Neural cell (in vitro differentiated cells): ENCODE measurements at regions not wholly inside any gene's neighbourhood (a gene's known extent, or its start where the extent isn't known, plus 50 kb on each side); places are given as distances from the start of the nearest gene placed in this dataset.

Experiments
- H2AFZ ChIP-seq: fragments of 200-600, 300-800 bp; sonication (generic), shearing (Covaris generic); 2 replicates; pipeline ENCODE4 v1.6.0; 2014; ENCODE audit warnings: low read depth, mild to moderate bottlenecking, antibody characterized with exemption, low read length, moderate library complexity
- H3F3A ChIP-seq: fragments of 200-600 bp; shearing (Covaris generic); 2 replicates; pipeline ENCODE4 v1.6.1; 2016; ENCODE audit warnings: mild to moderate bottlenecking, moderate library complexity, mixed read lengths, antibody characterized with exemption, low read length; ENCODE audit not compliant: insufficient read depth, poor library complexity, severe bottlenecking
- H3K27ac ChIP-seq: fragments of 200-600, 300-800 bp; sonication (generic), shearing (Covaris generic); 2 replicates; pipeline ENCODE4 v1.5.1; 2014; ENCODE audit warnings: mild to moderate bottlenecking, low read length, moderate library complexity
- H3K27me3 ChIP-seq: fragments of 300-800, 200-600 bp; sonication (generic), shearing (Covaris generic); 2 replicates; pipeline ENCODE4 v1.6.0; 2014; ENCODE audit warnings: mild to moderate bottlenecking, low read depth, low read length, moderate library complexity; ENCODE audit not compliant: insufficient read depth
- H3K36me3 ChIP-seq: fragments of 300-800, 200-600 bp; sonication (generic), shearing (Covaris generic); 2 replicates; pipeline ENCODE4 v1.5.1; 2014; ENCODE audit warnings: mild to moderate bottlenecking, antibody characterized with exemption, low read length, moderate library complexity; ENCODE audit not compliant: insufficient read depth
- H3K4me2 ChIP-seq: fragments of 300-800, 200-600 bp; sonication (generic), shearing (Covaris generic); 2 replicates; pipeline ENCODE4 v1.6.0; 2014; ENCODE audit warnings: mild to moderate bottlenecking, low read length
- H3K4me3 ChIP-seq: fragments of 300-800, 200-600 bp; sonication (generic), shearing (Covaris generic); 2 replicates; pipeline ENCODE4 v1.5.1; 2014; ENCODE audit warnings: mild to moderate bottlenecking, low read length, moderate library complexity
- H3K79me2 ChIP-seq: fragments of 200-600 bp; shearing (Covaris generic); replicated peaks from 2 replicates; pipeline ENCODE4 v1.6.0; 2014; ENCODE audit warnings: mild to moderate bottlenecking, low read length, moderate library complexity; ENCODE audit not compliant: insufficient read depth
- H3K9ac ChIP-seq: fragments of 300-800, 200-600 bp; sonication (generic), shearing (Covaris generic); 2 replicates; pipeline ENCODE4 v1.6.1; 2016; ENCODE audit warnings: mild to moderate bottlenecking, low read length, mixed read lengths
- H3K9me2 ChIP-seq: fragments of 200-600 bp; shearing (Covaris generic); 2 replicates; pipeline ENCODE4 v1.6.1; 2016; ENCODE audit warnings: mild to moderate bottlenecking, low read length, mixed read lengths; ENCODE audit not compliant: insufficient read depth
- H3K9me3 ChIP-seq: fragments of 200-600, 300-800 bp; sonication (generic), shearing (Covaris generic); 2 replicates; pipeline ENCODE4 v1.6.1; 2016; ENCODE audit warnings: mild to moderate bottlenecking, mixed run types, low read length, moderate library complexity, mixed read lengths
- H4K20me1 ChIP-seq: fragments of 200-600 bp; shearing (Covaris generic); 2 replicates; pipeline ENCODE4 v1.6.1; 2016; ENCODE audit warnings: mild to moderate bottlenecking, mixed run types; ENCODE audit not compliant: insufficient read depth
- EP300 ChIP-seq: fragments of 450-650 bp; conservative IDR thresholded peaks from 2 replicates; pipeline ENCODE4 v1.6.1; 2014; ENCODE audit warnings: antibody characterized with exemption, mild to moderate bottlenecking, moderate library complexity; ENCODE audit not compliant: poor library complexity, severe bottlenecking
- EZH2 ChIP-seq: fragments of 200-600, 300-800 bp; shearing (Covaris generic), sonication (generic); IDR thresholded peaks from 2 replicates; pipeline ENCODE4 v1.6.1; 2014; ENCODE audit warnings: antibody characterized with exemption, low read length, borderline replicate concordance, mild to moderate bottlenecking; ENCODE audit not compliant: insufficient read depth, poor library complexity, severe bottlenecking
- MXI1 ChIP-seq: fragments of 450-650 bp; conservative IDR thresholded peaks from 2 replicates; pipeline ENCODE4 v1.6.1; 2014; ENCODE audit warnings: antibody characterized with exemption, mild to moderate bottlenecking; ENCODE audit not compliant: poor library complexity, severe bottlenecking
- POLR2AphosphoS5 ChIP-seq: IDR thresholded peaks from 2 replicates; pipeline ENCODE4 v1.6.1; 2012
- RAD21 ChIP-seq: fragments of 450-650 bp; conservative IDR thresholded peaks from 2 replicates; pipeline ENCODE4 v1.6.1; 2014; ENCODE audit warnings: antibody characterized with exemption, mild to moderate bottlenecking, moderate library complexity
- SMC3 ChIP-seq: fragments of 450-650 bp; conservative IDR thresholded peaks from 2 replicates; pipeline ENCODE4 v1.6.1; 2014; ENCODE audit warnings: antibody characterized with exemption, mild to moderate bottlenecking, moderate library complexity; ENCODE audit not compliant: poor library complexity
- TAF1 ChIP-seq: IDR thresholded peaks from 2 replicates; pipeline ENCODE4 v1.6.1; 2012; ENCODE audit warnings: low read depth
- TF ChIP-seq, protein P1 (sequence below): IDR thresholded peaks from 2 replicates; pipeline ENCODE4 v1.6.1; 2012; ENCODE audit warnings: borderline replicate concordance
- TF ChIP-seq, protein P2 (sequence below): fragments of 450-650 bp; IDR thresholded peaks from 2 replicates; pipeline ENCODE4 v1.5.1; 2014; ENCODE audit warnings: antibody characterized with exemption, mild to moderate bottlenecking, moderate library complexity; ENCODE audit not compliant: poor library complexity, severe bottlenecking

DNA sequence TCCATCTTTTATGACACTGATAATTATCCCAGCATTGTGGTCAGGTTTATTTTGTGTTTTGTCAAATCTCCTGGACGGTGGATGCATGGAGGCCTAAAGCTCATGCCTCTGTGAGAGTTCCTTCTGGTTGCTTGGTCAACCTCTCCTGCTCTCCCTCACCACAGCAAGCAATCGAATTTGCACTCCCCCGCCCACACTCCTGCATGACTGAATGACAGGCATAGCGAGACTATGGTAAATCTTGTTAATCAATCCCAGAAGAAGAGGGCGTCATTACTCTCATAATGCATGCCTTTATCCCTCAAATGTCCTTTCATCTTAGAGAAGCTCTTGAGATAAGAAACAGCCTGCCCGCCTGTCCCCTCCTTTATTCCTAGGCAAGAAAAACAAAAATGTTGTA lies 1215.0 kb upstream of the CDH9 start:
- Histone ChIP-seq H3F3A (no peaks in the 10 kb centered on the region), H2AFZ (no peak overlapping the region), H3K4me2 (no peak overlapping the region), H4K20me1 (no peaks in the 10 kb centered on the region), H3K27me3 (no peaks in the 10 kb centered on the region), H3K9me3 (no peaks in the 10 kb centered on the region), H3K79me2 (no peaks in the 10 kb centered on the region), H3K27ac (no peak overlapping the region), H3K9me2 (no peaks in the 10 kb centered on the region), H3K9ac (no peak overlapping the region), H3K4me3 (no peak overlapping the region), H3K36me3 (no peaks in the 10 kb centered on the region)
- TF ChIP-seq, protein P1, sequence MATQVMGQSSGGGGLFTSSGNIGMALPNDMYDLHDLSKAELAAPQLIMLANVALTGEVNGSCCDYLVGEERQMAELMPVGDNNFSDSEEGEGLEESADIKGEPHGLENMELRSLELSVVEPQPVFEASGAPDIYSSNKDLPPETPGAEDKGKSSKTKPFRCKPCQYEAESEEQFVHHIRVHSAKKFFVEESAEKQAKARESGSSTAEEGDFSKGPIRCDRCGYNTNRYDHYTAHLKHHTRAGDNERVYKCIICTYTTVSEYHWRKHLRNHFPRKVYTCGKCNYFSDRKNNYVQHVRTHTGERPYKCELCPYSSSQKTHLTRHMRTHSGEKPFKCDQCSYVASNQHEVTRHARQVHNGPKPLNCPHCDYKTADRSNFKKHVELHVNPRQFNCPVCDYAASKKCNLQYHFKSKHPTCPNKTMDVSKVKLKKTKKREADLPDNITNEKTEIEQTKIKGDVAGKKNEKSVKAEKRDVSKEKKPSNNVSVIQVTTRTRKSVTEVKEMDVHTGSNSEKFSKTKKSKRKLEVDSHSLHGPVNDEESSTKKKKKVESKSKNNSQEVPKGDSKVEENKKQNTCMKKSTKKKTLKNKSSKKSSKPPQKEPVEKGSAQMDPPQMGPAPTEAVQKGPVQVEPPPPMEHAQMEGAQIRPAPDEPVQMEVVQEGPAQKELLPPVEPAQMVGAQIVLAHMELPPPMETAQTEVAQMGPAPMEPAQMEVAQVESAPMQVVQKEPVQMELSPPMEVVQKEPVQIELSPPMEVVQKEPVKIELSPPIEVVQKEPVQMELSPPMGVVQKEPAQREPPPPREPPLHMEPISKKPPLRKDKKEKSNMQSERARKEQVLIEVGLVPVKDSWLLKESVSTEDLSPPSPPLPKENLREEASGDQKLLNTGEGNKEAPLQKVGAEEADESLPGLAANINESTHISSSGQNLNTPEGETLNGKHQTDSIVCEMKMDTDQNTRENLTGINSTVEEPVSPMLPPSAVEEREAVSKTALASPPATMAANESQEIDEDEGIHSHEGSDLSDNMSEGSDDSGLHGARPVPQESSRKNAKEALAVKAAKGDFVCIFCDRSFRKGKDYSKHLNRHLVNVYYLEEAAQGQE, result no peak
- no peak for TF ChIP-seq RAD21
- no peak for TF ChIP-seq MXI1
- TF ChIP-seq SMC3, result no peak
- TF ChIP-seq, protein P2, sequence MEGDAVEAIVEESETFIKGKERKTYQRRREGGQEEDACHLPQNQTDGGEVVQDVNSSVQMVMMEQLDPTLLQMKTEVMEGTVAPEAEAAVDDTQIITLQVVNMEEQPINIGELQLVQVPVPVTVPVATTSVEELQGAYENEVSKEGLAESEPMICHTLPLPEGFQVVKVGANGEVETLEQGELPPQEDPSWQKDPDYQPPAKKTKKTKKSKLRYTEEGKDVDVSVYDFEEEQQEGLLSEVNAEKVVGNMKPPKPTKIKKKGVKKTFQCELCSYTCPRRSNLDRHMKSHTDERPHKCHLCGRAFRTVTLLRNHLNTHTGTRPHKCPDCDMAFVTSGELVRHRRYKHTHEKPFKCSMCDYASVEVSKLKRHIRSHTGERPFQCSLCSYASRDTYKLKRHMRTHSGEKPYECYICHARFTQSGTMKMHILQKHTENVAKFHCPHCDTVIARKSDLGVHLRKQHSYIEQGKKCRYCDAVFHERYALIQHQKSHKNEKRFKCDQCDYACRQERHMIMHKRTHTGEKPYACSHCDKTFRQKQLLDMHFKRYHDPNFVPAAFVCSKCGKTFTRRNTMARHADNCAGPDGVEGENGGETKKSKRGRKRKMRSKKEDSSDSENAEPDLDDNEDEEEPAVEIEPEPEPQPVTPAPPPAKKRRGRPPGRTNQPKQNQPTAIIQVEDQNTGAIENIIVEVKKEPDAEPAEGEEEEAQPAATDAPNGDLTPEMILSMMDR, result no peak
- no peak for TF ChIP-seq TAF1

DNA sequence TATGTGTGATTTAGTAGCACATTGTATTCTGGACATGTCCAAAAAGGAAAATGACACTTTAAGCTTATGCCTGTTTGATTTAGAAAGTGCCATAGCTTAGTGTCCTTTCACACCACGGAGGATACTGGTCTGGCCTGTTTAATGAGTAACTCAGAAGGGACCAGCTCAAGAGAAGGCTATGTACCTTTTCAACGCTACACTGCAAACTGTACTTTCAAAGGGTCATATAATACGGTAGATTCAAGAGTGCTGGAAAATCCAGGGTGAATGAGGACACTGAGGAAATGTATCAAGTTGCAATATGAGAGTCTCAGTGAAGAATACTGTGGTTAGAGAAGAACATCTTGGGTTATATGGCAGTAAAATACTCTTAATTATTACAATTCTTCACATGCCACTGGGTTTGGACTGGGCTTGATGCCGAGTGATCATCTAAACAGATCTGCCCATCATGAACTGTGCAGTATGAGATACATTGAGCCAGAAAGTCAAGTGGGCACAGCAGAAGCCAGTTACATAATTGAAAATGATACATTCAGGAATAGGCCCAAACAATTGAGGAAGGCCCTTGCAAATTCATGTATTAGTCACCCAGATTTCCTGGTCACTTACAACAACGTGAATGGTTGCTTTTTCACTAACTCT lies 1211.5 kb upstream of the CDH9 start:
- H3K4me2 ChIP-seq, result no peak overlapping the region
- no peaks in the 10 kb centered on the region for H3F3A ChIP-seq
- no peaks in the 10 kb centered on the region for H3K27me3 ChIP-seq
- H3K9ac ChIP-seq, result no peak overlapping the region
- TF ChIP-seq, protein P1, result no peak
- TF ChIP-seq EP300, result no peak
- TF ChIP-seq EZH2, result no peak
- TF ChIP-seq, protein P2, result no peak
- no peak for TF ChIP-seq MXI1
- no peak for TF ChIP-seq TAF1
- TF ChIP-seq POLR2AphosphoS5, result no peak
- TF ChIP-seq RAD21, result no peak
- TF ChIP-seq SMC3, result no peak
- no peaks in the 10 kb centered on the region for H3K36me3 ChIP-seq
- no peaks in the 10 kb centered on the region for H3K9me3 ChIP-seq
- H2AFZ ChIP-seq, result no peak overlapping the region
- H3K27ac ChIP-seq, result no peak overlapping the region
- no peak overlapping the region for H3K4me3 ChIP-seq
- H3K79me2 ChIP-seq, result no peaks in the 10 kb centered on the region
- no peaks in the 10 kb centered on the region for H4K20me1 ChIP-seq
- H3K9me2 ChIP-seq, result no peaks in the 10 kb centered on the region
